CD14-positive monocyte (primary cell): ENCODE measurements at regions not wholly inside any gene's neighbourhood (a gene's known extent, or its start where the extent isn't known, plus 50 kb on each side); places are given as distances from the start of the nearest gene placed in this dataset.

Source experiments
- DNase-seq, 3 donors: peaks; one replicate each; pipeline ENCODE4 v3.0.0-alpha.2; 2011 to 2022
- H2AFZ ChIP-seq: 2 replicates; pipeline ENCODE4 v1.6.0; 2012; ENCODE audit warnings: mild to moderate bottlenecking, low read depth, low read length, inconsistent platforms; ENCODE audit not compliant: insufficient read depth, poor library complexity, severe bottlenecking
- H3K27ac ChIP-seq, 2 donors: 1 replicate in 1 of 2; 2 replicates in 1 of 2; pipeline ENCODE4 v1.5.1; 2012 to 2013; ENCODE audit warnings: low read length in 2 of 2, control low read depth in 1 of 2, inconsistent platforms in 1 of 2, low read depth in 1 of 2, mild to moderate bottlenecking in 1 of 2
- H3K27me3 ChIP-seq, 2 donors: one replicate each; pipeline versions ENCODE4 v1.6.0 to v1.6.1; 2011 to 2013; ENCODE audit warnings: low read length in 2 of 2; ENCODE audit not compliant: control insufficient read depth in 2 of 2, insufficient read depth in 2 of 2
- H3K36me3 ChIP-seq, 2 donors: replicated peaks in 1 of 2; 1 replicate in 1 of 2; 2 replicates in 1 of 2; pipeline versions ENCODE4 v1.5.1 to v1.6.1; 2012 to 2013; ENCODE audit warnings: low read length in 2 of 2, control low read depth in 1 of 2, inconsistent platforms in 1 of 2, mild to moderate bottlenecking in 1 of 2; ENCODE audit not compliant: insufficient read depth in 2 of 2, control insufficient read depth in 1 of 2
- H3K4me1 ChIP-seq, 2 donors: 1 replicate in 1 of 2; 2 replicates in 1 of 2; pipeline versions ENCODE4 v1.5.1 to v1.6.1; 2012 to 2013; ENCODE audit warnings: low read length in 2 of 2, control low read depth in 1 of 2, inconsistent platforms in 1 of 2, mild to moderate bottlenecking in 1 of 2, moderate library complexity in 1 of 2; ENCODE audit not compliant: insufficient read depth in 2 of 2, control insufficient read depth in 1 of 2
- H3K4me2 ChIP-seq: replicated peaks from 2 replicates; pipeline ENCODE3; 2012; ENCODE audit warnings: low read length, moderate library complexity, mild to moderate bottlenecking; ENCODE audit not compliant: poor library complexity, severe bottlenecking; ENCODE audit errors: extremely low read depth
- H3K4me3 ChIP-seq, 3 experiments: fragments of 200-600 bp in 1 of 3; sonication (generic) in 1 of 3; replicated peaks in 1 of 3; 1 replicate in 2 of 3; 2 replicates in 1 of 3; pipeline ENCODE4 v1.5.1; 2011 to 2013; ENCODE audit warnings: low read length in 3 of 3, mild to moderate bottlenecking in 3 of 3, control low read depth in 2 of 3, low read depth in 2 of 3, inconsistent platforms in 1 of 3, moderate library complexity in 1 of 3
- H3K79me2 ChIP-seq: 2 replicates; pipeline ENCODE4 v1.6.0; 2012; ENCODE audit warnings: mild to moderate bottlenecking, control low read depth, inconsistent platforms, low read length, moderate library complexity; ENCODE audit not compliant: insufficient read depth
- H3K9ac ChIP-seq: 2 replicates; pipeline ENCODE4 v1.6.0; 2017; ENCODE audit warnings: low read length, mild to moderate bottlenecking; ENCODE audit not compliant: insufficient read depth, poor library complexity, severe bottlenecking
- H3K9me3 ChIP-seq, 2 donors: replicated peaks in 1 of 2; 1 replicate in 1 of 2; 2 replicates in 1 of 2; pipeline versions ENCODE4 v1.5.1 to v1.6.1; 2012 to 2013; ENCODE audit warnings: low read length in 2 of 2, control low read depth in 1 of 2; ENCODE audit not compliant: control insufficient read depth in 1 of 2, insufficient read depth in 1 of 2
- H4K20me1 ChIP-seq: 2 replicates; pipeline ENCODE4 v1.6.0; 2012; ENCODE audit warnings: mild to moderate bottlenecking, low read length, control low read depth, moderate library complexity; ENCODE audit not compliant: insufficient read depth
- H3K27ac Mint-ChIP-seq, 7 donors: one replicate each; pipeline ENCODE4 v1.8.0; 2020; ENCODE audit warnings: mild to moderate bottlenecking in 7 of 7, mixed read lengths in 7 of 7, moderate library complexity in 6 of 7, inconsistent platforms in 2 of 7
- H3K27me3 Mint-ChIP-seq, 3 donors: one replicate each; pipeline ENCODE4 v1.8.0; 2021 to 2022; ENCODE audit warnings: low read depth in 3 of 3, mild to moderate bottlenecking in 3 of 3, mixed read lengths in 3 of 3, moderate library complexity in 3 of 3, inconsistent platforms in 1 of 3
- H3K36me3 Mint-ChIP-seq, 2 donors: one replicate each; pipeline ENCODE4 v1.8.0; 2020; ENCODE audit warnings: mixed read lengths in 2 of 2, inconsistent platforms in 1 of 2, mild to moderate bottlenecking in 1 of 2
- H3K4me1 Mint-ChIP-seq: one replicate; pipeline ENCODE4 v1.8.0; 2020; ENCODE audit warnings: mild to moderate bottlenecking, mixed read lengths
- H3K4me3 Mint-ChIP-seq, 2 donors: one replicate each; pipeline ENCODE4 v1.8.0; 2020; ENCODE audit warnings: mild to moderate bottlenecking in 2 of 2, mixed read lengths in 2 of 2, moderate library complexity in 1 of 2
- H3K9me3 Mint-ChIP-seq, 7 donors: one replicate each; pipeline ENCODE4 v1.8.0; 2020 to 2022; ENCODE audit warnings: mixed read lengths in 7 of 7, mild to moderate bottlenecking in 6 of 7, moderate library complexity in 6 of 7, inconsistent platforms in 2 of 7
- CTCF ChIP-seq: fragments of 200-600 bp; IDR thresholded peaks from one replicate; pipeline ENCODE4 v1.8.0; 2022; ENCODE audit warnings: antibody characterized with exemption, mild to moderate bottlenecking
- WGBS: methylation state at CpG from one replicate; pipeline ENCODE4 v1.1.5; 2013; ENCODE audit warnings: missing lambda C conversion rate; ENCODE audit not compliant: insufficient coverage; 5-methylcytosine and 5-hydroxymethylcytosine counted together
- intact Hi-C, 2 donors: fragments of 100-400 bp; cut with micrococcal nuclease; formaldehyde crosslinking; loops; one replicate each; pipeline versions ENCODE4 v1.15.0 to v1.15.1; 2023

DNA sequence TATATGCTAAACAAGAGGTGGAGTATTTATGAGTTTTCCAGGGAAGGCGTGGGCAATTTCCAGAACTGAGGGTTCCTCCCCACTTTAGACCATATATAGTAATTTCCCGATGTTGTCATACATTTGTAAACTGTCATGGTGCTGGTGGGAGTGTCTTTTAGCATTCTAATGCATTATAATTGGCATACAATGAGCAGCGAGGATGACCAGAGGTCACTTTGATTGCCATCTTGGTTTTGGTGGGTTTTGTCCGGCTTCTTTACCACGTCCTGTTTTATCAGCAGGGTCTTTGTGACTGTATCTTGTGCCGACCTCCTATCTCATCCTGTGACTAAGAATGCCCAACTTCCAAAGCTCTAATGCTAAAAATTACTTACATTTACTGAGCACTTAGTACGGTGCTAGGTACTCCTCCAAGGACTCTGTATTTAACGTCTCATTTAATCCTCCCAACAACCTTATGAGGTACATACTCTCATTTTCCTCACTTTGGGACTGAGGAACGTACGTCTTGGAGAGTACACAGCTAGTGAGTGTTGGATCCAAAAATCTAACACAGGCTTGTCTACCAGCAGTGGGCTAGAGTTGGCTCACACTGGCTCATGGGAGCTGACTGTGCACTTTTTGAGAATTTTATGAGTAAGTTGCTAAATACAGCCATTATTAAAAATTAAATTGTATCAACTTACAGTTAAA lies 144.8 kb upstream of the NEBL start:
- peaks cover 2 to 9% (median 4%) of the 10 kb centered on the region in 7 donors for H3K9me3 Mint-ChIP-seq
- 96% methylated on average over 6 of the region's 10 CpGs for WGBS
- no peak overlapping the region for H3K4me3 Mint-ChIP-seq
- DNase-seq, result no peak
- Histone ChIP-seq H3K9me3 (no peaks in the 10 kb centered on the region), H3K79me2 (no peaks in the 10 kb centered on the region), H3K4me2 (no peak overlapping the region), H3K27me3 (no peaks in the 10 kb centered on the region), H4K20me1 (no peaks in the 10 kb centered on the region), H2AFZ (no peak overlapping the region), H3K4me3 (no peak overlapping the region), H3K27ac (no peak overlapping the region), H3K36me3 (no peaks in the 10 kb centered on the region), H3K4me1 (no peaks in the 10 kb centered on the region), H3K9ac (no peak overlapping the region)
- intact Hi-C loops, result no loop called here
- H3K27ac Mint-ChIP-seq, result no peak overlapping the region
- no peaks in the 10 kb centered on the region for H3K4me1 Mint-ChIP-seq
- H3K27me3 Mint-ChIP-seq, result peaks cover 1 to 4% (median 3%) of the 10 kb centered on the region in 3 donors
- no peak for TF ChIP-seq CTCF
- H3K36me3 Mint-ChIP-seq, result no peaks in the 10 kb centered on the region

- Histone ChIP-seq H3K4me3 (no peak overlapping the region), H3K79me2 (no peaks in the 10 kb centered on the region), H4K20me1 (no peaks in the 10 kb centered on the region), H3K27me3 (no peaks in the 10 kb centered on the region), H3K9ac (no peak overlapping the region), H2AFZ (no peak overlapping the region), H3K27ac (no peak overlapping the region), H3K36me3 (no peaks in the 10 kb centered on the region), H3K4me2 (no peak overlapping the region), H3K4me1 (no peaks in the 10 kb centered on the region), H3K9me3 (no peaks in the 10 kb centered on the region)
- Mint-ChIP-seq H3K4me3 (no peak overlapping the region), H3K36me3 (no peaks in the 10 kb centered on the region), H3K27me3 (peaks cover 3 to 7% (median 6%) of the 10 kb centered on the region in 3 donors), H3K9me3 (peaks cover 2 to 10% (median 4%) of the 10 kb centered on the region in 7 donors), H3K4me1 (no peaks in the 10 kb centered on the region), H3K27ac (no peak overlapping the region)
- no peak for DNase-seq
- TF ChIP-seq CTCF, result no peak
- WGBS, result no CpG with 5 or more reads among the region's 3 CpGs
- intact Hi-C loops, result no loop called here
These were observed 142.6 kb upstream of the NEBL start for GRCh38 chr10:21039721-21040120.
